Trophoblast cell (in vitro differentiated cells and primary cell): ENCODE measurements at regions not wholly inside any gene's neighbourhood (a gene's known extent, or its start where the extent isn't known, plus 50 kb on each side); places are given as distances from the start of the nearest gene placed in this dataset.

Experiments used
- DNase-seq, 2 donors: peaks; one replicate each; pipeline ENCODE4 v3.0.0-alpha.2; 2016
- H2AFZ ChIP-seq: 2 replicates; pipeline ENCODE4 v1.6.1; 2013; ENCODE audit warnings: low read length, moderate library complexity, mild to moderate bottlenecking; ENCODE audit not compliant: insufficient read depth, poor library complexity
- H2AK5ac ChIP-seq: 2 replicates; pipeline ENCODE4 v1.6.1; 2013; ENCODE audit warnings: mild to moderate bottlenecking, low read length
- H2BK120ac ChIP-seq: 2 replicates; pipeline ENCODE4 v1.6.1; 2013; ENCODE audit warnings: low read length, mild to moderate bottlenecking, moderate library complexity; ENCODE audit not compliant: insufficient read depth, poor library complexity
- H2BK12ac ChIP-seq: 2 replicates; pipeline ENCODE4 v1.6.1; 2013; ENCODE audit warnings: mild to moderate bottlenecking, low read length, moderate library complexity
- H2BK5ac ChIP-seq: 2 replicates; pipeline ENCODE4 v1.6.1; 2013; ENCODE audit warnings: low read length, low read depth, moderate library complexity, mild to moderate bottlenecking; ENCODE audit not compliant: poor library complexity
- H3K14ac ChIP-seq: 2 replicates; pipeline ENCODE4 v1.6.1; 2013; ENCODE audit warnings: mild to moderate bottlenecking, low read length
- H3K18ac ChIP-seq: 2 replicates; pipeline ENCODE4 v1.6.1; 2013; ENCODE audit warnings: mild to moderate bottlenecking, low read length
- H3K23ac ChIP-seq: 2 replicates; pipeline ENCODE4 v1.6.1; 2013; ENCODE audit warnings: low read length
- H3K27ac ChIP-seq: 2 replicates; pipeline ENCODE4 v1.5.1; 2013; ENCODE audit warnings: low read depth, mild to moderate bottlenecking, inconsistent platforms, low read length, moderate library complexity
- H3K27me3 ChIP-seq: 2 replicates; pipeline ENCODE4 v1.6.1; 2013; ENCODE audit warnings: inconsistent platforms, mild to moderate bottlenecking, low read length, moderate library complexity; ENCODE audit not compliant: insufficient read depth
- H3K36me3 ChIP-seq, 2 experiments: 1 replicate in 1 of 2; 2 replicates in 1 of 2; pipeline ENCODE4 v1.6.1; 2013; ENCODE audit warnings: low read length in 2 of 2, mild to moderate bottlenecking in 2 of 2, moderate library complexity in 1 of 2; ENCODE audit not compliant: insufficient read depth in 2 of 2, control insufficient read depth in 1 of 2
- H3K4ac ChIP-seq: 2 replicates; pipeline ENCODE4 v1.6.1; 2013; ENCODE audit warnings: low read depth, mild to moderate bottlenecking, low read length, moderate library complexity
- H3K4me1 ChIP-seq, 2 experiments: 1 replicate in 1 of 2; 2 replicates in 1 of 2; pipeline ENCODE4 v1.6.1; 2013; ENCODE audit warnings: low read length in 2 of 2, mild to moderate bottlenecking in 2 of 2, moderate library complexity in 1 of 2; ENCODE audit not compliant: insufficient read depth in 2 of 2, control insufficient read depth in 1 of 2
- H3K4me2 ChIP-seq: 2 replicates; pipeline ENCODE4 v1.6.1; 2013; ENCODE audit warnings: inconsistent platforms, mild to moderate bottlenecking, low read length, moderate library complexity
- H3K4me3 ChIP-seq: 2 replicates; pipeline ENCODE4 v1.5.1; 2013; ENCODE audit warnings: mild to moderate bottlenecking, low read depth, low read length, inconsistent platforms
- H3K79me1 ChIP-seq: one replicate; pipeline ENCODE4 v1.6.1; 2013; ENCODE audit warnings: low read length
- H3K79me2 ChIP-seq: 2 replicates; pipeline ENCODE4 v1.6.1; 2013; ENCODE audit warnings: low read length, mild to moderate bottlenecking; ENCODE audit not compliant: control insufficient read depth, insufficient read depth, poor library complexity
- H3K9ac ChIP-seq: 2 replicates; pipeline ENCODE4 v1.6.1; 2013; ENCODE audit warnings: mild to moderate bottlenecking, low read length
- H3K9me3 ChIP-seq: 2 replicates; pipeline ENCODE4 v1.6.1; 2013; ENCODE audit warnings: low read depth, mild to moderate bottlenecking, control low read depth, inconsistent platforms, low read length; ENCODE audit not compliant: insufficient read depth
- H4K12ac ChIP-seq: 2 replicates; pipeline ENCODE4 v1.6.1; 2013; ENCODE audit warnings: low read depth, mild to moderate bottlenecking, low read length, moderate library complexity
- H4K8ac ChIP-seq: 2 replicates; pipeline ENCODE4 v1.6.1; 2013; ENCODE audit warnings: low read depth, mild to moderate bottlenecking, low read length, moderate library complexity
- H4K91ac ChIP-seq: one replicate; pipeline ENCODE4 v1.6.1; 2013; ENCODE audit warnings: low read depth, mild to moderate bottlenecking, low read length, moderate library complexity
- WGBS: extraction: QIAGEN DNeasy Blood & Tissue Kit; methylation state at CpG from one replicate; pipeline ENCODE4 v1.1.7; 2013; ENCODE audit warnings: missing lambda C conversion rate; ENCODE audit not compliant: insufficient read length, insufficient coverage; ENCODE audit errors: extremely low coverage; 5-methylcytosine and 5-hydroxymethylcytosine counted together

DNA sequence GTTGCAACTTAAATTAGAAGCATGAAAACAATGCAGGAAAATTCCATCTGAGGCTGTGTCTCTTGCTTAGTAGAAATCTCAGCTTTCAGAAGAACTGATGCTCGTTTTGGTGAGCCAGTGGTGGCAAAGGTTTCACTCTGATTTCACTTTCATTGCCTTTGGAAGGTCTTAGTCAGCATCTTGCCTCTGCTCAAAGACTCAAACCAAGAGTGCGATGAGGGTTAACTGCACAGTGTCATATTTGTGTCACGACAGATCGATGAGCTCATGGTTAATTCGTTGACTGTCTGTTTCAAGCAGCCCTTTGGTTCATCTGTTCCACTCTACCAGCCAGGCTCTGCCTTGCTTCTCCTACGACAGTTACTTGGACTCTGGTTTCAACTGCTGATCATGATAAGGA is 331.3 kb upstream of the KIF2A start:
- Histone ChIP-seq H3K4me2 (no peak overlapping the region), H2BK5ac (no peak overlapping the region), H3K79me2 (no peaks in the 10 kb centered on the region), H4K91ac (no peak overlapping the region), H2BK120ac (no peak overlapping the region), H3K9me3 (no peaks in the 10 kb centered on the region), H3K14ac (no peak overlapping the region), H3K27me3 (no peaks in the 10 kb centered on the region), H3K36me3 (no peaks in the 10 kb centered on the region), H3K27ac (no peak overlapping the region), H3K23ac (peak overlapping the region; percentile 62), H4K12ac (no peak overlapping the region), H3K18ac (no peak overlapping the region), H2AFZ (no peak overlapping the region), H3K9ac (no peak overlapping the region), H3K4ac (no peak overlapping the region), H3K79me1 (no peaks in the 10 kb centered on the region), H2AK5ac (no peak overlapping the region), H2BK12ac (no peak overlapping the region), H3K4me3 (no peak overlapping the region), H3K4me1 (no peaks in the 10 kb centered on the region), H4K8ac (no peak overlapping the region)
- no CpG with 5 or more reads among the region's 6 CpGs for WGBS
- DNase-seq: no peak

- Histone ChIP-seq H3K14ac (no peak overlapping the region), H3K9me3 (no peaks in the 10 kb centered on the region), H3K79me2 (no peaks in the 10 kb centered on the region), H3K9ac (no peak overlapping the region), H3K23ac (no peak overlapping the region), H3K18ac (no peak overlapping the region), H2BK120ac (no peak overlapping the region), H3K4ac (no peak overlapping the region), H4K91ac (no peak overlapping the region), H3K4me1 (no peaks in the 10 kb centered on the region), H2AK5ac (no peak overlapping the region), H2AFZ (no peak overlapping the region), H3K79me1 (no peaks in the 10 kb centered on the region), H3K27me3 (no peaks in the 10 kb centered on the region), H4K12ac (no peak overlapping the region), H3K36me3 (no peaks in the 10 kb centered on the region), H3K27ac (no peak overlapping the region), H2BK12ac (no peak overlapping the region), H4K8ac (no peak overlapping the region), H3K4me3 (no peak overlapping the region), H3K4me2 (no peak overlapping the region), H2BK5ac (no peak overlapping the region)
- WGBS: no CpG with 5 or more reads among the region's 6 CpGs
- no peak for DNase-seq
Measured at GRCh38 chr5:61981886-61982285, 324.1 kb upstream of the KIF2A start.

DNA sequence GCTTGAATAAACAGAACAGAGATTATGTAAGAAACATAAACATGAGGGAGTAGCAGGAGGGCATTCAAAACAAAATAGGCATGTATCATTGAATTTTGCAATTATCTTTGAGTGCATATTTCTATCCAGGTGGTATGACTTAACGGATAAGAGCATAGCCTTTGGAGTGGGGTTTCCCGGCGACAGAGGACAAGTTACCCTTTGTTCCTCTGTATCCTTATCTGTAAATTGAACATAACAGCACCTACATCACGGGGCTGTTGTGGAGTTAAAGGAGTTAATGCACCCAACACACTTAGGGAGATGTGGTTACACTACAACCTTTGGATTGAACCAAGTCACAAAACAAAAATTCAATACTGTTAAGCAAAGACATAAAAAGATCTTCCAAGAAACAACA is 314.6 kb upstream of the KIF2A start:
- Histone ChIP-seq H2AK5ac (no peak overlapping the region), H4K8ac (no peak overlapping the region), H3K4me2 (no peak overlapping the region), H3K9me3 (peaks cover 2% of the 10 kb centered on the region), H3K79me1 (no peaks in the 10 kb centered on the region), H3K79me2 (no peaks in the 10 kb centered on the region), H3K4ac (no peak overlapping the region), H2BK120ac (no peak overlapping the region), H3K27me3 (no peaks in the 10 kb centered on the region), H3K4me3 (no peak overlapping the region), H2BK12ac (no peak overlapping the region), H3K4me1 (peaks cover 2% of the 10 kb centered on the region in 2 experiments), H3K9ac (no peak overlapping the region), H3K18ac (no peak overlapping the region), H3K27ac (no peak overlapping the region), H2BK5ac (no peak overlapping the region), H3K23ac (peak overlapping the region; percentile 46), H3K36me3 (no peaks in the 10 kb centered on the region), H4K91ac (no peak overlapping the region), H4K12ac (no peak overlapping the region), H3K14ac (no peak overlapping the region), H2AFZ (no peak overlapping the region)
- no peak for DNase-seq
- WGBS: no CpG with 5 or more reads among the region's 4 CpGs

- H3K4me3 ChIP-seq: no peak overlapping the region
- H3K27me3 ChIP-seq: no peaks in the 10 kb centered on the region
- H4K12ac ChIP-seq: no peak overlapping the region
- no peak overlapping the region for H2AK5ac ChIP-seq
- no peaks in the 10 kb centered on the region for H3K36me3 ChIP-seq
- no peak overlapping the region for H2BK5ac ChIP-seq
- no peaks in the 10 kb centered on the region for H3K79me2 ChIP-seq
- no peak overlapping the region for H3K4ac ChIP-seq
- no peak overlapping the region for H2AFZ ChIP-seq
- DNase-seq: no peak
- no peak overlapping the region for H2BK12ac ChIP-seq
- no peak overlapping the region for H2BK120ac ChIP-seq
- H3K18ac ChIP-seq: no peak overlapping the region
- WGBS: no CpG with 5 or more reads among the region's 2 CpGs
- no peak overlapping the region for H4K91ac ChIP-seq
- H3K79me1 ChIP-seq: no peaks in the 10 kb centered on the region
- H4K8ac ChIP-seq: no peak overlapping the region
- H3K14ac ChIP-seq: no peak overlapping the region
- no peak overlapping the region for H3K23ac ChIP-seq
- no peak overlapping the region for H3K9ac ChIP-seq
- no peak overlapping the region for H3K27ac ChIP-seq
- H3K4me1 ChIP-seq: peaks cover 2% of the 10 kb centered on the region in 2 experiments
- peaks cover 2% of the 10 kb centered on the region for H3K9me3 ChIP-seq
- no peak overlapping the region for H3K4me2 ChIP-seq
Measured at GRCh38 chr5:61991866-61992265, 314.1 kb upstream of the KIF2A start.
